Medulla oblongata (tissue), 1 donor: ENCODE measurements at regions not wholly inside any gene's neighbourhood (a gene's known extent, or its start where the extent isn't known, plus 50 kb on each side); places are given as distances from the start of the nearest gene placed in this dataset.
A peak's percentile ranks its signal among the peaks of the same experiment; 100 is the strongest.
"Not testable (repeated sequence)": the region's sequence is repeated elsewhere in the genome, so short reads cannot be mapped to it uniquely, and the experiment has no call there.

ENCODE experiments used
- DNase-seq: peaks from one replicate; pipeline ENCODE4 v3.0.0-alpha.2; 2015; ENCODE audit errors: extremely low spot score

GRCh38 chr6:139891471-139891870, 517.0 kb upstream of the CITED2 start:
- DNase-seq, result no peak

- no peak for DNase-seq
These were observed 514.3 kb upstream of the CITED2 start for GRCh38 chr6:139888681-139889122.

GRCh38 chr6:139887275-139887674, 512.8 kb upstream of the CITED2 start:
- no peak for DNase-seq

- no peak for DNase-seq
These were observed 511.9 kb upstream of the CITED2 start for GRCh38 chr6:139886396-139886795.

GRCh38 chr6:139885909-139886308, 511.5 kb upstream of the CITED2 start:
- no peak for DNase-seq

- peak; percentile 48 for DNase-seq
These were observed 509.3 kb upstream of the CITED2 start for GRCh38 chr6:139883776-139884175.

GRCh38 chr6:139882977-139883728, 508.7 kb upstream of the CITED2 start:
- peak; percentile 40 for DNase-seq

GRCh38 chr6:139882234-139882633, 507.8 kb upstream of the CITED2 start:
- no peak for DNase-seq

GRCh38 chr6:139881728-139882211, 507.3 kb upstream of the CITED2 start:
- peak; percentile 63 for DNase-seq

GRCh38 chr6:139881236-139881635, 506.8 kb upstream of the CITED2 start:
- DNase-seq, result no peak

- DNase-seq, result no peak
These were observed 505.4 kb upstream of the CITED2 start for GRCh38 chr6:139879823-139880356.

GRCh38 chr6:139879241-139879640, 504.8 kb upstream of the CITED2 start:
- DNase-seq, result not testable (repeated sequence)

GRCh38 chr6:139877828-139878405, 503.5 kb upstream of the CITED2 start:
- no peak for DNase-seq

GRCh38 chr6:139872665-139873064, 498.2 kb upstream of the CITED2 start:
- DNase-seq, result no peak

- DNase-seq, result no peak
These were observed 497.5 kb upstream of the CITED2 start for GRCh38 chr6:139871803-139872510.

GRCh38 chr6:139871165-139871710, 496.8 kb upstream of the CITED2 start:
- DNase-seq, result no peak

- DNase-seq, result no peak
These were observed 494.1 kb upstream of the CITED2 start for GRCh38 chr6:139868576-139868975.

GRCh38 chr6:139863964-139864363, 489.5 kb upstream of the CITED2 start:
- DNase-seq, result no peak

GRCh38 chr6:139863346-139863745, 488.9 kb upstream of the CITED2 start:
- DNase-seq, result no peak

GRCh38 chr6:139862311-139862710, 487.9 kb upstream of the CITED2 start:
- no peak for DNase-seq

- DNase-seq, result no peak
These were observed 485.8 kb upstream of the CITED2 start for GRCh38 chr6:139860203-139860602.

GRCh38 chr6:139858429-139858828, 484.0 kb upstream of the CITED2 start:
- DNase-seq, result no peak
